Upper lobe of left lung (tissue), 4 donors: ENCODE measurements at regions not wholly inside any gene's neighbourhood (a gene's known extent, or its start where the extent isn't known, plus 50 kb on each side); places are given as distances from the start of the nearest gene placed in this dataset.

ENCODE experiments used
- CTCF ChIP-seq, 6 experiments: fragments of 450-650 bp in 4 of 6; fragments of 200-600 bp in 2 of 6; sonication (generic) in 2 of 6; IDR thresholded peaks; one replicate each; pipeline ENCODE4 v1.5.1; 2016 to 2019; ENCODE audit warnings: antibody characterized with exemption in 6 of 6
- EP300 ChIP-seq, 4 donors: sonication (generic); formaldehyde crosslinking; IDR thresholded peaks; one replicate each; pipeline ENCODE4 v1.5.1; 2017; ENCODE audit warnings: antibody characterized with exemption in 4 of 4, control low read depth in 2 of 4
- POLR2A ChIP-seq, 4 donors: fragments of 450-650 bp; IDR thresholded peaks; one replicate each; pipeline ENCODE4 v1.5.1; 2016 to 2017; ENCODE audit warnings: antibody characterized with exemption in 4 of 4, mild to moderate bottlenecking in 2 of 4

- no peak for TF ChIP-seq CTCF (IDR thresholded peaks at IDR 0.05)
- no peak for TF ChIP-seq POLR2A (IDR thresholded peaks at IDR 0.05)
- no peak for TF ChIP-seq EP300 (IDR thresholded peaks at IDR 0.05)
These were observed 297.2 kb upstream of the PLXNA2 start for GRCh38 chr1:208541225-208541855.
